Thyroid gland (tissue), 4 donors: ENCODE measurements at regions not wholly inside any gene's neighbourhood (a gene's known extent, or its start where the extent isn't known, plus 50 kb on each side); places are given as distances from the start of the nearest gene placed in this dataset.

ENCODE experiments used
- CTCF ChIP-seq, 6 experiments: fragments of 200-600 bp in 3 of 6; fragments of 450-650 bp in 3 of 6; sonication (generic) in 3 of 6; IDR thresholded peaks; one replicate each; pipeline ENCODE4 v1.5.1; 2016 to 2019; ENCODE audit warnings: antibody characterized with exemption in 6 of 6, mild to moderate bottlenecking in 2 of 6, inconsistent platforms in 1 of 6, moderate library complexity in 1 of 6
- POLR2A ChIP-seq, 2 donors: fragments of 450-650 bp; IDR thresholded peaks; one replicate each; pipeline ENCODE4 v1.6.1; 2017; ENCODE audit warnings: antibody characterized with exemption in 2 of 2, mild to moderate bottlenecking in 2 of 2, moderate library complexity in 1 of 2

- TF ChIP-seq CTCF (IDR thresholded peaks at IDR 0.05): no peak
- no peak for TF ChIP-seq POLR2A (IDR thresholded peaks at IDR 0.05)
Measured at GRCh38 chr6:97586344-97586743, 303.3 kb upstream of the MMS22L start.
